ENCODE measurements at regions not wholly inside any gene's neighbourhood (a gene's known extent, or its start where the extent isn't known, plus 50 kb on each side); places are given as distances from the start of the nearest gene placed in this dataset.

- TF ChIP-seq CREB1 (IDR thresholded peaks at IDR 0.05; ENCODE audit: low read depth) (no peak), EP300 (IDR thresholded peaks at IDR 0.05; ENCODE audit: borderline replicate concordance) (no peak)
Observed at GRCh38 chrX:98289726-98290125, 1406.0 kb downstream of the RPA4 start.

Measured in Ishikawa (cell line).